Skeletal muscle cell (primary cell): ENCODE measurements at regions not wholly inside any gene's neighbourhood (a gene's known extent, or its start where the extent isn't known, plus 50 kb on each side); places are given as distances from the start of the nearest gene placed in this dataset.
"Not testable (repeated sequence)": the region's sequence is repeated elsewhere in the genome, so short reads cannot be mapped to it uniquely, and the experiment has no call there.

Source experiments
- DNase-seq: peaks from one replicate; pipeline ENCODE4 v3.0.0-alpha.2; 2010; ENCODE audit warnings: low read depth
- H3K4me3 ChIP-seq: 2 replicates; pipeline ENCODE4 v1.5.1; 2011; ENCODE audit warnings: low read depth, mild to moderate bottlenecking, control low read depth, low read length, moderate library complexity

GRCh38 chr3:148453781-148454191, 243.9 kb upstream of the AGTR1 start:
- H3K4me3 ChIP-seq, result no peak overlapping the region
- DNase-seq, result no peak

- peak; percentile 41 for DNase-seq
- H3K4me3 ChIP-seq, result no peak overlapping the region
Measured at GRCh38 chr3:148455098-148455497, 242.6 kb upstream of the AGTR1 start.

GRCh38 chr3:148457886-148458285, 239.8 kb upstream of the AGTR1 start:
- no peak for DNase-seq
- H3K4me3 ChIP-seq, result no peak overlapping the region

GRCh38 chr3:148459931-148460513, 237.7 kb upstream of the AGTR1 start:
- DNase-seq, result no peak
- H3K4me3 ChIP-seq, result no peak overlapping the region

GRCh38 chr3:148460686-148461085, 237.0 kb upstream of the AGTR1 start:
- DNase-seq, result no peak

GRCh38 chr3:148464246-148464645, 233.5 kb upstream of the AGTR1 start:
- DNase-seq, result no peak

More at GRCh38 chr3:148460686-148461085, 237.0 kb upstream of the AGTR1 start:
- no peak overlapping the region for H3K4me3 ChIP-seq

GRCh38 chr3:148466143-148466542, 231.6 kb upstream of the AGTR1 start:
- DNase-seq, result peak; percentile 18
- no peak overlapping the region for H3K4me3 ChIP-seq

More at GRCh38 chr3:148464246-148464645, 233.5 kb upstream of the AGTR1 start:
- no peak overlapping the region for H3K4me3 ChIP-seq

GRCh38 chr3:148466980-148467740, 230.5 kb upstream of the AGTR1 start:
- H3K4me3 ChIP-seq, result no peak overlapping the region
- DNase-seq, result no peak

- no peak overlapping the region for H3K4me3 ChIP-seq
- DNase-seq, result no peak
Measured at GRCh38 chr3:148477375-148477774, 220.3 kb upstream of the AGTR1 start.

- H3K4me3 ChIP-seq, result no peak overlapping the region
- DNase-seq, result no peak
Measured at GRCh38 chr3:148493631-148494030, 204.1 kb upstream of the AGTR1 start.

- H3K4me3 ChIP-seq, result no peak overlapping the region
- no peak for DNase-seq
Measured at GRCh38 chr3:148494451-148494850, 203.3 kb upstream of the AGTR1 start.

GRCh38 chr3:148500881-148501280, 196.8 kb upstream of the AGTR1 start:
- no peak for DNase-seq
- H3K4me3 ChIP-seq, result no peak overlapping the region

- no peak for DNase-seq
Measured at GRCh38 chr3:148510116-148510515, 187.6 kb upstream of the AGTR1 start.

GRCh38 chr3:148510561-148510960, 187.1 kb upstream of the AGTR1 start:
- no peak overlapping the region for H3K4me3 ChIP-seq
- no peak for DNase-seq

More at GRCh38 chr3:148510116-148510515, 187.6 kb upstream of the AGTR1 start:
- no peak overlapping the region for H3K4me3 ChIP-seq

- no peak overlapping the region for H3K4me3 ChIP-seq
- DNase-seq, result no peak
Measured at GRCh38 chr3:148512648-148513047, 185.1 kb upstream of the AGTR1 start.

GRCh38 chr3:148513096-148513543, 184.6 kb upstream of the AGTR1 start:
- H3K4me3 ChIP-seq, result no peak overlapping the region
- DNase-seq, result no peak

GRCh38 chr3:148518520-148518919, 179.2 kb upstream of the AGTR1 start:
- no peak overlapping the region for H3K4me3 ChIP-seq
- DNase-seq, result no peak

GRCh38 chr3:148525621-148526020, 172.1 kb upstream of the AGTR1 start:
- not testable (repeated sequence) for DNase-seq, H3K4me3 ChIP-seq

- no peak overlapping the region for H3K4me3 ChIP-seq
- no peak for DNase-seq
Measured at GRCh38 chr3:148528024-148528423, 169.7 kb upstream of the AGTR1 start.

GRCh38 chr3:148531836-148532235, 165.9 kb upstream of the AGTR1 start:
- DNase-seq, result no peak
- H3K4me3 ChIP-seq, result no peak overlapping the region

- H3K4me3 ChIP-seq, result no peak overlapping the region
- no peak for DNase-seq
Measured at GRCh38 chr3:148532326-148532725, 165.4 kb upstream of the AGTR1 start.
